ENCODE measurements at regions not wholly inside any gene's neighbourhood (a gene's known extent, or its start where the extent isn't known, plus 50 kb on each side); places are given as distances from the start of the nearest gene placed in this dataset.

DNA sequence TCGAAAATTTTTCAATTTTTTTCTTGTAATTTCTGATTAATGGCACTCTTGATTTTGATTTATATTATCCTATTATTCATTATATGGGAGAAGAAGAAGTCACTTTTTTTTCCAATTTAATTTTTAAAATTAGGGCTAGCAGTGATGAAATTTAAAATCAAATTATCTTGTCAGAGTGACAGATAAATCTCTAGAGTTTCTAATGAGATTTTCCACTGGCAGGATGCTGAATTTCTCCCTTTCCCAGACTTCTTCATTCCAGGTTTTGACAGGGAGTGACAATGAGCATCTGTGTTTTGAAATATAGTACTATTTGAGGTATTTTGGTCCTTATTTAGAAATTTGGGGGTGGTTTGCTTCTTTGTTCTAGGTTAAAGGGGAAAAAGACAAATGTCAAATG lies 2274.1 kb downstream of the MAT2B start:
- CTCF ChIA-PET (ENCODE audit: unreplicated experiment), result no interaction called here
- no peaks in the 10 kb centered on the region for H3K4me1 ChIP-seq (ENCODE audit: insufficient read depth, low read length, poor library complexity, severe bottlenecking)
- no peak for DNase-seq (ENCODE audit: low spot score)
- no peak for TF ChIP-seq EZH2phosphoT487 (IDR thresholded peaks at IDR 0.05; ENCODE audit: borderline replicate concordance, low read depth, low read length)
- TF ChIP-seq, protein P1, sequence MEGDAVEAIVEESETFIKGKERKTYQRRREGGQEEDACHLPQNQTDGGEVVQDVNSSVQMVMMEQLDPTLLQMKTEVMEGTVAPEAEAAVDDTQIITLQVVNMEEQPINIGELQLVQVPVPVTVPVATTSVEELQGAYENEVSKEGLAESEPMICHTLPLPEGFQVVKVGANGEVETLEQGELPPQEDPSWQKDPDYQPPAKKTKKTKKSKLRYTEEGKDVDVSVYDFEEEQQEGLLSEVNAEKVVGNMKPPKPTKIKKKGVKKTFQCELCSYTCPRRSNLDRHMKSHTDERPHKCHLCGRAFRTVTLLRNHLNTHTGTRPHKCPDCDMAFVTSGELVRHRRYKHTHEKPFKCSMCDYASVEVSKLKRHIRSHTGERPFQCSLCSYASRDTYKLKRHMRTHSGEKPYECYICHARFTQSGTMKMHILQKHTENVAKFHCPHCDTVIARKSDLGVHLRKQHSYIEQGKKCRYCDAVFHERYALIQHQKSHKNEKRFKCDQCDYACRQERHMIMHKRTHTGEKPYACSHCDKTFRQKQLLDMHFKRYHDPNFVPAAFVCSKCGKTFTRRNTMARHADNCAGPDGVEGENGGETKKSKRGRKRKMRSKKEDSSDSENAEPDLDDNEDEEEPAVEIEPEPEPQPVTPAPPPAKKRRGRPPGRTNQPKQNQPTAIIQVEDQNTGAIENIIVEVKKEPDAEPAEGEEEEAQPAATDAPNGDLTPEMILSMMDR (conservative IDR thresholded peaks at IDR 0.05; ENCODE audit: low read length), result no peak
- H3K79me2 ChIP-seq (ENCODE audit: insufficient read depth, low read depth, low read length), result no peaks in the 10 kb centered on the region
- intact Hi-C loops (cut with micrococcal nuclease; ENCODE audit: unreplicated experiment), result no loop called here
- POLR2A ChIA-PET, result no interaction called here
- no peaks in the 10 kb centered on the region for H3K36me3 ChIP-seq (ENCODE audit: insufficient read depth, low read length)
- H3K9me3 ChIP-seq (ENCODE audit: low read length), result no peaks in the 10 kb centered on the region
- no peak overlapping the region for H2AFZ ChIP-seq (ENCODE audit: low read length)
- no TSS peak for BruUV-seq (replicated peaks)
- H4K20me1 ChIP-seq (ENCODE audit: insufficient read depth, low read length), result no peaks in the 10 kb centered on the region
- no peak overlapping the region for H3K27ac ChIP-seq (ENCODE audit: low read depth, low read length, poor library complexity, severe bottlenecking)
- H3K4me2 ChIP-seq (ENCODE audit: low read length), result no peak overlapping the region
- H3K9me2 ChIP-seq (ENCODE audit: insufficient read depth, low read length), result no peaks in the 10 kb centered on the region
- no peak overlapping the region for H3K4me3 ChIP-seq (ENCODE audit: low read depth, low read length, poor library complexity, severe bottlenecking)

DNA sequence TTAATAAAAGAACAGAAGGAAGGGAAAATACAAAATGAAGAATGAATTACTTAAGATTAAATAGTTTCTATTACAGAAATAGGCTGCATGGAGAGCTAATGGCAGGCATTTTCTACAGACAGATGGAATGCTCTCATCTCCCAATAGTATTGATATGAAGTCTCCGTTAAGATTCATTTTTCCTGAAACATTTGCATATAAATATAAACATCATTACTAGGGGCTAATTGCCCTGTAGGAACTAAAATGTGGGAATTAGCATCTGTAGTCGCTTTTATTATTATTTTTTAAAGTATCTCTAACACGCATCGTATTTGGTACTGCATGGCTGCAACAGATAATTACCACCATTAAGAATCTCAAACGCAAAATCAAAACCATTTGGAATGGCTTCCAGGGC lies 2275.5 kb downstream of the MAT2B start:
- no peak overlapping the region for H3K27ac ChIP-seq (ENCODE audit: low read depth, low read length, poor library complexity, severe bottlenecking)
- no peak overlapping the region for H3K4me3 ChIP-seq (ENCODE audit: low read depth, low read length, poor library complexity, severe bottlenecking)
- H3K9me2 ChIP-seq (ENCODE audit: insufficient read depth, low read length), result no peaks in the 10 kb centered on the region
- no peak overlapping the region for H3K4me2 ChIP-seq (ENCODE audit: low read length)
- CTCF ChIA-PET (ENCODE audit: unreplicated experiment), result no interaction called here
- no peaks in the 10 kb centered on the region for H3K36me3 ChIP-seq (ENCODE audit: insufficient read depth, low read length)
- no peak overlapping the region for H2AFZ ChIP-seq (ENCODE audit: low read length)
- no TSS peak for BruUV-seq (replicated peaks)
- intact Hi-C loops (cut with micrococcal nuclease; ENCODE audit: unreplicated experiment), result no loop called here
- no peaks in the 10 kb centered on the region for H3K79me2 ChIP-seq (ENCODE audit: insufficient read depth, low read depth, low read length)
- no peaks in the 10 kb centered on the region for H3K9me3 ChIP-seq (ENCODE audit: low read length)
- POLR2A ChIA-PET, result no interaction called here
- no peak for DNase-seq (ENCODE audit: low spot score)
- TF ChIP-seq EZH2phosphoT487 (IDR thresholded peaks at IDR 0.05; ENCODE audit: borderline replicate concordance, low read depth, low read length), result no peak
- TF ChIP-seq, protein P1 (conservative IDR thresholded peaks at IDR 0.05; ENCODE audit: low read length), result no peak
- no peaks in the 10 kb centered on the region for H3K4me1 ChIP-seq (ENCODE audit: insufficient read depth, low read length, poor library complexity, severe bottlenecking)
- H4K20me1 ChIP-seq (ENCODE audit: insufficient read depth, low read length), result no peaks in the 10 kb centered on the region

DNA sequence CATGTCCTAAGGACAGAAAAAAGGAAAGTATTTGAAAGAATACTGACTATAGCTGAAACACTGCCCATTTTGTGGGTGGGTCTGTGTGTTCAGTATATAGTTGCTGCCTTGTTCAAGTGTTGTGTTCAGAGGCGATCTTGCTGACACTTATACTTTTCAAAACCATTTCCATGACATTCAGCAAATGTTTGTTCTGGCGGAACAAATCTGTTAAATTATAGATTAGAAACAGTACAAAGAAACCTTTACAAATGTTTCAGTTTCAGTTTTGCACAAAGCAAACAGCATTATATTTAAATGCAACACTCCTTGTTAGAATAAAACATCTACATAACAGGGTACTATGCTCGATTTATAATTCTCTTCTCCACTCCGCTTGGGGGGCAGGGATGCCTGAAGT lies 2276.3 kb downstream of the MAT2B start:
- Histone ChIP-seq H3K4me3 (ENCODE audit: low read depth, low read length, poor library complexity, severe bottlenecking) (no peak overlapping the region), H2AFZ (ENCODE audit: low read length) (no peak overlapping the region), H3K4me1 (ENCODE audit: insufficient read depth, low read length, poor library complexity, severe bottlenecking) (no peaks in the 10 kb centered on the region), H3K79me2 (ENCODE audit: insufficient read depth, low read depth, low read length) (no peaks in the 10 kb centered on the region), H3K9me2 (ENCODE audit: insufficient read depth, low read length) (no peaks in the 10 kb centered on the region), H3K27ac (ENCODE audit: low read depth, low read length, poor library complexity, severe bottlenecking) (no peak overlapping the region), H4K20me1 (ENCODE audit: insufficient read depth, low read length) (no peaks in the 10 kb centered on the region), H3K36me3 (ENCODE audit: insufficient read depth, low read length) (no peaks in the 10 kb centered on the region), H3K9me3 (ENCODE audit: low read length) (no peaks in the 10 kb centered on the region), H3K4me2 (ENCODE audit: low read length) (no peak overlapping the region)
- no peak for TF ChIP-seq EZH2phosphoT487 (IDR thresholded peaks at IDR 0.05; ENCODE audit: borderline replicate concordance, low read depth, low read length)
- TF ChIP-seq, protein P1 (conservative IDR thresholded peaks at IDR 0.05; ENCODE audit: low read length), result no peak
- no TSS peak for BruUV-seq (replicated peaks)
- CTCF ChIA-PET (ENCODE audit: unreplicated experiment), result no interaction called here
- intact Hi-C loops (cut with micrococcal nuclease; ENCODE audit: unreplicated experiment), result no loop called here
- no peak for DNase-seq (ENCODE audit: low spot score)
- POLR2A ChIA-PET, result no interaction called here
